ENCODE measurements at regions not wholly inside any gene's neighbourhood (a gene's known extent, or its start where the extent isn't known, plus 50 kb on each side); places are given as distances from the start of the nearest gene placed in this dataset.

DNA sequence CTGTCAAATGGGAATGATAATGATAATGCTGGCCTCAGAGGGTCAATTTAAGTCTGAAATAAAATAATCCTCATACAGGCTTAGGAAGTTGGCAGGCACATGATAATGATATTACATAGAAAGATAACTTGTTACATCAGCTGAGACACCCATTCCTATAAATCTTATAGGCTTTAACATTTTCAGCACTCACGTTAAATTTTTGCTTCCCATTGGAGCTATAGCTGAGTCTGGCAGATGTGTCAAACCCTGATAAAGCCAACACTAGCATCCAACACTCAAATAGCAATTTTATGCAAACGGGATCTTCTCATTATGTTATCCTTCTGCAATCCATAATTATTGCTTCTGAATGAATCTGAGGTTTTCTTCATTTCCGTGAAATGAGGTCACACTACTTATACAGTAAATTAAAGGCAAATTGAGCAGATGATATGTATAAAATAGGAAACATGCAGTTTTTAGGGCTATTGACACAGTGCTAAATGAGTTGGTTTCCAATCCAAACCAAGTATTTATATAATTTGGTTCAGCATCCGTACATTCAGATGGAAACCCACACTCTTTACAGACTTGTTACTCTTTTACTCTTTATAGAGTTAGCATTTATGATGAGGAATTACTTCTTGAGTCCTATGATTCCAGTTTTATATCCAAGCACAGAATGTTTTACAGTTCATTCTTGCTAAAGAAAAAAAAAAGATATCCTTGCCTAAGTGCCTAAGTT is 481.6 kb downstream of the BTBD3 start:
- TF ChIP-seq ZNF384 (IDR thresholded peaks at IDR 0.05) (no peak), CTBP1 (IDR thresholded peaks at IDR 0.05; ENCODE audit: borderline replicate concordance) (no peak), SP1 (IDR thresholded peaks at IDR 0.05) (no peak), BHLHE40 (IDR thresholded peaks at IDR 0.05; ENCODE audit: borderline replicate concordance) (no peak), FOXM1 (IDR thresholded peaks at IDR 0.05; ENCODE audit: borderline replicate concordance) (no peak), ARNT (IDR thresholded peaks at IDR 0.05) (no peak), LEF1 (IDR thresholded peaks at IDR 0.05; ENCODE audit: borderline replicate concordance) (no peak), FOXK2 (IDR thresholded peaks at IDR 0.05) (no peak), PKNOX1 (IDR thresholded peaks at IDR 0.05) (no peak), SUZ12 (IDR thresholded peaks at IDR 0.05) (no peak), HDGF (IDR thresholded peaks at IDR 0.05; ENCODE audit: borderline replicate concordance) (no peak)

Measured in HEK293T (cell line).